SK-N-SH (cell line): ENCODE measurements at regions not wholly inside any gene's neighbourhood (a gene's known extent, or its start where the extent isn't known, plus 50 kb on each side); places are given as distances from the start of the nearest gene placed in this dataset.
"Not testable (repeated sequence)": the region's sequence is repeated elsewhere in the genome, so short reads cannot be mapped to it uniquely, and the experiment has no call there.

ENCODE experiments used
- CTCF ChIA-PET: fragments of 300-600, 350-600 bp; formaldehyde crosslinking; extraction: SDS; loops from one replicate; lab custom pipeline; 2021; lab: Yijun Ruan, JAX
- POLR2A ChIA-PET: fragments of 350-600 bp; sonication (Branson Sonifier 250); formaldehyde crosslinking; extraction: SDS; loops from one replicate; lab custom pipeline; 2020; ENCODE audit warnings: antibody characterized with exemption, inconsistent platforms; lab: Yijun Ruan, JAX
- DNase-seq: peaks from one replicate; pipeline ENCODE4 v3.0.0; 2012
- H2AFZ ChIP-seq: fragments of 200-600 bp; sonication (generic); 2 replicates; pipeline ENCODE4 v1.8.1; 2016; ENCODE audit warnings: antibody characterized with exemption, mild to moderate bottlenecking, low read depth
- H3F3A ChIP-seq: fragments of 200-600 bp; sonication (generic); replicated peaks from 2 replicates; pipeline ENCODE3; 2016; ENCODE audit warnings: antibody characterized with exemption, mild to moderate bottlenecking; ENCODE audit not compliant: insufficient read depth
- H3K27ac ChIP-seq, 2 experiments: fragments of 200-500 bp in 1 of 2; fragments of 200-600 bp in 1 of 2; sonication (Bioruptor generic) in 1 of 2; sonication (generic), shearing (Covaris generic) in 1 of 2; 2 replicates each; pipeline versions ENCODE4 v1.5.1 to v1.6.1; 2014 to 2016; ENCODE audit warnings: low read depth in 2 of 2, inconsistent platforms in 1 of 2, low read length in 1 of 2, mild to moderate bottlenecking in 1 of 2, mixed read lengths in 1 of 2
- H3K27me3 ChIP-seq: fragments of 200-600 bp; sonication (generic), shearing (Covaris generic); 2 replicates; pipeline ENCODE4 v1.6.1; 2016; ENCODE audit warnings: mixed run types; ENCODE audit not compliant: insufficient read depth
- H3K36me3 ChIP-seq, 2 experiments: fragments of 200-500 bp in 1 of 2; fragments of 200-600 bp in 1 of 2; sonication (Bioruptor generic) in 1 of 2; sonication (generic) in 1 of 2; replicated peaks in 1 of 2; 2 replicates each; pipeline versions ENCODE3 to v1.5.1; 2014 to 2016; ENCODE audit warnings: low read length in 1 of 2, mild to moderate bottlenecking in 1 of 2; ENCODE audit not compliant: insufficient read depth in 2 of 2, control insufficient read depth in 1 of 2
- H3K4me1 ChIP-seq, 2 experiments: fragments of 200-500 bp in 1 of 2; fragments of 200-600 bp in 1 of 2; sonication (Bioruptor generic) in 1 of 2; sonication (generic), shearing (Covaris generic) in 1 of 2; 2 replicates each; pipeline versions ENCODE4 v1.5.1 to v1.6.1; 2014 to 2016; ENCODE audit warnings: low read depth in 1 of 2, low read length in 1 of 2, mixed run types in 1 of 2; ENCODE audit not compliant: insufficient read depth in 2 of 2, control insufficient read depth in 1 of 2
- H3K4me2 ChIP-seq: fragments of 200-600 bp; sonication (generic), shearing (Covaris generic); 2 replicates; pipeline ENCODE4 v1.6.1; 2017; ENCODE audit warnings: mixed run types
- H3K4me3 ChIP-seq, 2 experiments: fragments of 200-500 bp in 1 of 2; fragments of 200-600 bp in 1 of 2; sonication (Bioruptor generic) in 1 of 2; sonication (generic), shearing (Covaris generic) in 1 of 2; 2 replicates each; pipeline versions ENCODE4 v1.5.1 to v1.8.1; 2014 to 2016; ENCODE audit warnings: low read depth in 2 of 2, inconsistent platforms in 1 of 2, low read length in 1 of 2, mild to moderate bottlenecking in 1 of 2, mixed read lengths in 1 of 2, moderate library complexity in 1 of 2
- H3K79me2 ChIP-seq: fragments of 200-600 bp; sonication (generic); 2 replicates; pipeline ENCODE4 v1.8.1; 2017; ENCODE audit warnings: mild to moderate bottlenecking; ENCODE audit not compliant: insufficient read depth
- H3K9ac ChIP-seq: fragments of 200-600 bp; sonication (generic); 2 replicates; pipeline ENCODE4 v1.6.1; 2017; ENCODE audit warnings: mixed run types
- H3K9me2 ChIP-seq: fragments of 200-600 bp; sonication (generic); 2 replicates; pipeline ENCODE4 v1.6.1; 2017; ENCODE audit warnings: mixed run types
- H3K9me3 ChIP-seq: fragments of 200-600 bp; sonication (generic); 2 replicates; pipeline ENCODE4 v1.6.1; 2017; ENCODE audit warnings: mixed run types, mild to moderate bottlenecking, moderate library complexity
- H4K20me1 ChIP-seq: fragments of 200-600 bp; sonication (generic); 2 replicates; pipeline ENCODE4 v1.6.1; 2017; ENCODE audit warnings: mild to moderate bottlenecking, mixed run types; ENCODE audit not compliant: insufficient read depth
- FOXJ3 ChIP-seq: sonication (generic); formaldehyde crosslinking; IDR thresholded peaks from 2 replicates; pipeline ENCODE4 v1.5.1; 2020; ENCODE audit warnings: mild to moderate bottlenecking, missing genetic modification reagents
- GABPA ChIP-seq: IDR thresholded peaks from 2 replicates; pipeline ENCODE4 v1.4.0; 2012; ENCODE audit warnings: low read depth, mild to moderate bottlenecking
- MXI1 ChIP-seq: IDR thresholded peaks from 2 replicates; pipeline ENCODE4 v1.6.1; 2012; ENCODE audit warnings: mild to moderate bottlenecking, low read depth, low read length, improper control_type of control experiment
- REST ChIP-seq: IDR thresholded peaks from 2 replicates; pipeline ENCODE4 v1.6.1; 2012; ENCODE audit warnings: mild to moderate bottlenecking, low read depth, low read length, moderate library complexity
- SMC3 ChIP-seq: IDR thresholded peaks from 2 replicates; pipeline ENCODE4 v1.6.1; 2012; ENCODE audit warnings: low read depth, low read length, improper control_type of control experiment
- TCF12 ChIP-seq: IDR thresholded peaks from 2 replicates; pipeline ENCODE4 v1.4.0; 2012
- ZBTB33 ChIP-seq: IDR thresholded peaks from 2 replicates; pipeline ENCODE4 v1.4.0; 2012; ENCODE audit warnings: low read depth, borderline replicate concordance
- WGBS: methylation state at CpG from one replicate; pipeline ENCODE4 v1.1.6; 2017; ENCODE audit warnings: low lambda C conversion rate; 5-methylcytosine and 5-hydroxymethylcytosine counted together

- Histone ChIP-seq H2AFZ (no peak overlapping the region), H4K20me1 (no peaks in the 10 kb centered on the region), H3F3A (no peaks in the 10 kb centered on the region), H3K9me2 (no peaks in the 10 kb centered on the region), H3K27me3 (no peaks in the 10 kb centered on the region), H3K36me3 (no peaks in the 10 kb centered on the region), H3K4me2 (no peak overlapping the region), H3K9ac (no peak overlapping the region), H3K9me3 (no peaks in the 10 kb centered on the region), H3K27ac (peak overlapping the region; percentile 15 to 23; a peak in 1 of 4 replicates), H3K4me3 (no peak overlapping the region), H3K4me1 (no peaks in the 10 kb centered on the region), H3K79me2 (no peaks in the 10 kb centered on the region)
- 61% methylated on average over 2 of the region's 2 CpGs for WGBS
- no peak for DNase-seq
- ChIA-PET CTCF (interaction anchor here (0.6 kb wide), 1 partner anchor 1170 kb away, joined by 3 read pairs; no protein-coding TSS in a partner anchor), POLR2A (no interaction called here)
- peak; percentile 18; the same call in 1 of the 2 replicates for TF ChIP-seq TCF12
- no peak for TF ChIP-seq GABPA
Measured at GRCh38 chr3:171982828-171983227, 56.5 kb upstream of the FNDC3B start.

- DNase-seq, H3K4me3 ChIP-seq, H3K36me3 ChIP-seq, H3K4me1 ChIP-seq, H3K27me3 ChIP-seq, H3K9ac ChIP-seq, H4K20me1 ChIP-seq, H3K4me2 ChIP-seq, POLR2A ChIA-PET, H3K9me2 ChIP-seq, H3F3A ChIP-seq, H3K9me3 ChIP-seq, H3K79me2 ChIP-seq, H2AFZ ChIP-seq, H3K27ac ChIP-seq: not testable (repeated sequence)
- CTCF ChIA-PET: interaction anchor here (0.6 kb wide), 1 partner anchor 1171 kb away, joined by 3 read pairs; no protein-coding TSS in a partner anchor
- WGBS: 91% methylated on average over 8 of the region's 8 CpGs
Measured at GRCh38 chr3:171983685-171984084, 55.7 kb upstream of the FNDC3B start.

- Histone ChIP-seq H3K9me3 (no peaks in the 10 kb centered on the region), H3K9ac (no peak overlapping the region), H3K79me2 (no peaks in the 10 kb centered on the region), H2AFZ (no peak overlapping the region), H3K4me1 (no peaks in the 10 kb centered on the region), H3K4me2 (no peak overlapping the region), H4K20me1 (no peaks in the 10 kb centered on the region), H3K4me3 (no peak overlapping the region), H3K27me3 (no peaks in the 10 kb centered on the region), H3K9me2 (no peaks in the 10 kb centered on the region), H3K36me3 (no peaks in the 10 kb centered on the region), H3F3A (no peaks in the 10 kb centered on the region), H3K27ac (no peak overlapping the region)
- 85% methylated on average over 4 of the region's 4 CpGs for WGBS
- TF ChIP-seq GABPA (no peak), REST (no peak), FOXJ3 (CRISPR knock-in tag) (no peak), SMC3 (no peak), ZBTB33 (no peak), MXI1 (no peak)
- ChIA-PET CTCF (interaction anchor here (0.6 kb wide), 1 partner anchor 9 kb away, joined by 3 read pairs; no protein-coding TSS in a partner anchor), POLR2A (no interaction called here)
- no peak for DNase-seq
Measured at GRCh38 chr3:171984883-171985282, 54.5 kb upstream of the FNDC3B start.
